ENCODE measurements at regions not wholly inside any gene's neighbourhood (a gene's known extent, or its start where the extent isn't known, plus 50 kb on each side); places are given as distances from the start of the nearest gene placed in this dataset.
"Not testable (repeated sequence)": the region's sequence is repeated elsewhere in the genome, so short reads cannot be mapped to it uniquely, and the experiment has no call there.

GRCh38 chr21:35982717-35983116 lies 77.6 kb downstream of the SETD4 start:
- Mint-ChIP-seq H3K27me3 (ENCODE audit: low read depth in 2 of 2) (peaks cover 5 to 38% of the 10 kb centered on the region in 2 donors), H3K4me1 (no peaks in the 10 kb centered on the region), H3K36me3 (no peaks in the 10 kb centered on the region), H3K4me3 (no peak overlapping the region), H3K27ac (no peak overlapping the region), H3K9me3 (no peaks in the 10 kb centered on the region)
- intact Hi-C loops (cut with micrococcal nuclease) = no loop called here
- Histone ChIP-seq H3K4me1 (ENCODE audit: control insufficient read depth, insufficient read depth, low read length) (no peaks in the 10 kb centered on the region), H3K4me3 (ENCODE audit: low read length) (no peak overlapping the region), H3K27me3 (ENCODE audit: control insufficient read depth, insufficient read depth, low read length) (no peaks in the 10 kb centered on the region), H3K27ac (ENCODE audit: low read length) (no peak overlapping the region), H3K9me3 (ENCODE audit: control insufficient read depth, insufficient read depth, low read length) (no peaks in the 10 kb centered on the region), H3K36me3 (ENCODE audit: control insufficient read depth, insufficient read depth, low read length) (no peaks in the 10 kb centered on the region)
- ATAC-seq (no peak), DNase-seq (no peak)
- 80% methylated on average over 5 of the region's 5 CpGs for WGBS (ENCODE audit: insufficient coverage)
- TF ChIP-seq CTCF (IDR thresholded peaks at IDR 0.05) = no peak

GRCh38 chr21:35981514-35982070 lies 78.7 kb downstream of the SETD4 start:
- H3K9me3 ChIP-seq (ENCODE audit: control insufficient read depth, insufficient read depth, low read length) = no peaks in the 10 kb centered on the region
- intact Hi-C loops (cut with micrococcal nuclease) = no loop called here
- no peak for DNase-seq
- WGBS (ENCODE audit: insufficient coverage) = 71% methylated on average over 10 of the region's 11 CpGs
- H3K27ac ChIP-seq (ENCODE audit: low read length) = no peak overlapping the region
- peaks cover 5 to 39% of the 10 kb centered on the region in 2 donors for H3K27me3 Mint-ChIP-seq (ENCODE audit: low read depth in 2 of 2)
- H3K4me3 Mint-ChIP-seq = no peak overlapping the region
- H3K4me3 ChIP-seq (ENCODE audit: low read length) = no peak overlapping the region
- H3K27ac Mint-ChIP-seq = no peak overlapping the region
- no peaks in the 10 kb centered on the region for H3K36me3 Mint-ChIP-seq
- no peaks in the 10 kb centered on the region for H3K36me3 ChIP-seq (ENCODE audit: control insufficient read depth, insufficient read depth, low read length)
- ATAC-seq = no peak
- no peaks in the 10 kb centered on the region for H3K27me3 ChIP-seq (ENCODE audit: control insufficient read depth, insufficient read depth, low read length)
- H3K4me1 Mint-ChIP-seq = no peaks in the 10 kb centered on the region
- H3K4me1 ChIP-seq (ENCODE audit: control insufficient read depth, insufficient read depth, low read length) = no peaks in the 10 kb centered on the region
- TF ChIP-seq CTCF (IDR thresholded peaks at IDR 0.05) = no peak
- no peaks in the 10 kb centered on the region for H3K9me3 Mint-ChIP-seq

- TF ChIP-seq CTCF (IDR thresholded peaks at IDR 0.05) = no peak
- Mint-ChIP-seq H3K36me3 (no peaks in the 10 kb centered on the region), H3K4me3 (no peak overlapping the region), H3K27me3 (ENCODE audit: low read depth in 2 of 2) (peaks cover 5 to 39% of the 10 kb centered on the region in 2 donors), H3K27ac (no peak overlapping the region), H3K9me3 (no peaks in the 10 kb centered on the region), H3K4me1 (no peaks in the 10 kb centered on the region)
- WGBS (ENCODE audit: insufficient coverage) = 85% methylated on average over 5 of the region's 5 CpGs
- Histone ChIP-seq H3K27me3 (ENCODE audit: control insufficient read depth, insufficient read depth, low read length) (no peaks in the 10 kb centered on the region), H3K4me3 (ENCODE audit: low read length) (no peak overlapping the region), H3K27ac (ENCODE audit: low read length) (no peak overlapping the region), H3K4me1 (ENCODE audit: control insufficient read depth, insufficient read depth, low read length) (no peaks in the 10 kb centered on the region), H3K9me3 (ENCODE audit: control insufficient read depth, insufficient read depth, low read length) (no peaks in the 10 kb centered on the region), H3K36me3 (ENCODE audit: control insufficient read depth, insufficient read depth, low read length) (no peaks in the 10 kb centered on the region)
- no peak for DNase-seq
- ATAC-seq = no peak
- intact Hi-C loops (cut with micrococcal nuclease) = no loop called here
Measured at GRCh38 chr21:35980821-35981220, 79.5 kb downstream of the SETD4 start.

- H3K36me3 ChIP-seq (ENCODE audit: control insufficient read depth, insufficient read depth, low read length); H3K4me1 ChIP-seq (ENCODE audit: control insufficient read depth, insufficient read depth, low read length); H3K27ac Mint-ChIP-seq; H3K4me3 Mint-ChIP-seq; H3K9me3 Mint-ChIP-seq; intact Hi-C loops (cut with micrococcal nuclease); H3K27me3 ChIP-seq (ENCODE audit: control insufficient read depth, insufficient read depth, low read length); DNase-seq; H3K27ac ChIP-seq (ENCODE audit: low read length); H3K4me1 Mint-ChIP-seq; H3K9me3 ChIP-seq (ENCODE audit: control insufficient read depth, insufficient read depth, low read length); ATAC-seq; H3K4me3 ChIP-seq (ENCODE audit: low read length); H3K36me3 Mint-ChIP-seq: not testable (repeated sequence)
- peaks cover 6 to 41% of the 10 kb centered on the region in 2 donors for H3K27me3 Mint-ChIP-seq (ENCODE audit: low read depth in 2 of 2)
- 79% methylated on average over 7 of the region's 7 CpGs for WGBS (ENCODE audit: insufficient coverage)
Measured at GRCh38 chr21:35977860-35978259, 82.5 kb downstream of the SETD4 start.

Data from natural killer cell (primary cell).